Sigmoid colon (tissue), 4 donors: ENCODE measurements at regions not wholly inside any gene's neighbourhood (a gene's known extent, or its start where the extent isn't known, plus 50 kb on each side); places are given as distances from the start of the nearest gene placed in this dataset.

Experiments used
- EP300 ChIP-seq, 4 donors: sonication (generic); formaldehyde crosslinking; IDR thresholded peaks; one replicate each; pipeline ENCODE4 v1.6.1; 2017; ENCODE audit warnings: antibody characterized with exemption in 4 of 4
- POLR2A ChIP-seq, 2 donors: fragments of 450-650 bp; IDR thresholded peaks; one replicate each; pipeline ENCODE4 v1.6.1; 2016; ENCODE audit warnings: antibody characterized with exemption in 2 of 2, mild to moderate bottlenecking in 2 of 2, moderate library complexity in 2 of 2
- POLR2AphosphoS5 ChIP-seq, 4 donors: sonication (generic); formaldehyde crosslinking; IDR thresholded peaks; one replicate each; pipeline ENCODE4 v1.6.1; 2017; ENCODE audit warnings: antibody characterized with exemption in 4 of 4
- TF ChIP-seq, protein P1 (sequence below), 4 experiments: fragments of 450-650 bp in 3 of 4; fragments of 200-600 bp in 1 of 4; IDR thresholded peaks; one replicate each; pipeline ENCODE4 v1.5.1; 2016 to 2019; ENCODE audit warnings: antibody characterized with exemption in 4 of 4, mild to moderate bottlenecking in 3 of 4, moderate library complexity in 2 of 4

- TF ChIP-seq, protein P1, sequence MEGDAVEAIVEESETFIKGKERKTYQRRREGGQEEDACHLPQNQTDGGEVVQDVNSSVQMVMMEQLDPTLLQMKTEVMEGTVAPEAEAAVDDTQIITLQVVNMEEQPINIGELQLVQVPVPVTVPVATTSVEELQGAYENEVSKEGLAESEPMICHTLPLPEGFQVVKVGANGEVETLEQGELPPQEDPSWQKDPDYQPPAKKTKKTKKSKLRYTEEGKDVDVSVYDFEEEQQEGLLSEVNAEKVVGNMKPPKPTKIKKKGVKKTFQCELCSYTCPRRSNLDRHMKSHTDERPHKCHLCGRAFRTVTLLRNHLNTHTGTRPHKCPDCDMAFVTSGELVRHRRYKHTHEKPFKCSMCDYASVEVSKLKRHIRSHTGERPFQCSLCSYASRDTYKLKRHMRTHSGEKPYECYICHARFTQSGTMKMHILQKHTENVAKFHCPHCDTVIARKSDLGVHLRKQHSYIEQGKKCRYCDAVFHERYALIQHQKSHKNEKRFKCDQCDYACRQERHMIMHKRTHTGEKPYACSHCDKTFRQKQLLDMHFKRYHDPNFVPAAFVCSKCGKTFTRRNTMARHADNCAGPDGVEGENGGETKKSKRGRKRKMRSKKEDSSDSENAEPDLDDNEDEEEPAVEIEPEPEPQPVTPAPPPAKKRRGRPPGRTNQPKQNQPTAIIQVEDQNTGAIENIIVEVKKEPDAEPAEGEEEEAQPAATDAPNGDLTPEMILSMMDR (IDR thresholded peaks at IDR 0.05): no peak
- TF ChIP-seq POLR2AphosphoS5 (IDR thresholded peaks at IDR 0.05): no peak
- no peak for TF ChIP-seq POLR2A (IDR thresholded peaks at IDR 0.05)
- no peak for TF ChIP-seq EP300 (IDR thresholded peaks at IDR 0.05)
These were observed 158.1 kb upstream of the IGSF21 start for GRCh38 chr1:17949511-17949910.
